ENCODE measurements at regions not wholly inside any gene's neighbourhood (a gene's known extent, or its start where the extent isn't known, plus 50 kb on each side); places are given as distances from the start of the nearest gene placed in this dataset.
"Not testable (repeated sequence)": the region's sequence is repeated elsewhere in the genome, so short reads cannot be mapped to it uniquely, and the experiment has no call there.

DNA sequence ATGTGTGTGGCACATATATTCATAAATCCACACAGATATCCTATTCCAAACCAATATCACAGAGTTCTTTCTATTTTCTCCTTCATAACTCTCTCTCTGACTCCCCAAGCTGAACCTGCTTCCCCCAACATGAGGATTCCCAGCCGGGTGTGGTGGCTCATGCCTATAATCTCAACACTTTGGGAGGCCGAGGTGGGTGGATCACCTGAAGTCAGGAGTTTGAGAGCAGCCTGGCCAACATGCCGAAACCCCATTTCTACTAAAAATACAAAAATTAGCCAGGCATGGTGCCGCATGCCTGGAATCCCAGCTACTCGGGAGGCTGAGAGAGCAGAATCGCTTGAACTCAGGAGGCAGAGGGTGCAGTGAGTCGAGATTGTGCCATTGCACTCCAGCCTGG is 86.3 kb upstream of the GLI2 start:
- not testable (repeated sequence) for ATAC-seq (replicated peaks in 1 of 4); H3K4me1 ChIP-seq (ENCODE audit: control insufficient read depth in 1 of 2, extremely low read depth in 1 of 2, insufficient read depth in 2 of 2, low read length in 2 of 2)
- whole genome bisulfite sequencing (ENCODE audit: insufficient coverage) = 68% methylated on average over 3 of the region's 7 CpGs

DNA sequence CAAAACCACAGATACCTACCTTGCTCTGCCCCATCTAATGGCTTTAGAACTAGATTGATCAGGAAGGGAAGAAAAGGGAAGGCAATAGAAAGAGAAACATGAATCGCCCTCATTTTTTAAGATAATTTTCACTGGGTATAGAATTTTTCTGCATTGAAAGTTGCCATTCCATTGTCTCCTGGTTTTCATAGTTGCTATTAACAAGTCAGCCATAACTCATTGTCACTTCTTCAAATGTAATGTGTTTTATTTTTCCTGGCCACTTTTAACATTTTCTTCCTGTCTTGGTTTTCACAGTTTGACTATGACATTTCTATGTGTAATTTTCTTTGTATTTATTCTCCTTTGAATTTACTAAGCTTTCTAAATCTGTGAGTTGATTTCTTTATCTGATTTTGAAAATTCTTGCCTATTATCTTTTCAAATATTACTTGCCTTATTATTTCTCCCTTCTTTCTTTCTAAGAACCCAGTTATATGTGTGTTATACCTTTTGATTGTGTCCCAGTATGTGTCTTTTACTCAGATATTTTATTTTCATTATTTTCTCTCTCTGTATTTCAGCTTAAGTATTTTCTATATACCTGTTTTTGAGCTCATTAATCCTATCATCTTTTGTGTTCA is 85.5 kb upstream of the GLI2 start:
- H3K27me3 Mint-ChIP-seq = peaks cover 12 to 21% of the 10 kb centered on the region in 2 donors
- DNase-seq (no peak), ATAC-seq (replicated peaks in 1 of 4) (no peak)
- H3K4me3 Mint-ChIP-seq = no peak overlapping the region
- POLR2A ChIA-PET = no interaction called here
- Histone ChIP-seq H3K27me3 (replicated peaks in 1 of 2; ENCODE audit: control insufficient read depth in 2 of 2, extremely low read depth in 1 of 2, insufficient read depth in 2 of 2, low read length in 1 of 2) (peaks cover 4 to 16% of the 10 kb centered on the region in 2 experiments), H3K4me3 (ENCODE audit: control insufficient read depth in 1 of 2, extremely low read depth in 1 of 2, low read length in 1 of 2) (no peak overlapping the region), H3K27ac (ENCODE audit: low read length) (no peak overlapping the region), H3K4me1 (ENCODE audit: control insufficient read depth in 1 of 2, extremely low read depth in 1 of 2, insufficient read depth in 2 of 2, low read length in 2 of 2) (no peaks in the 10 kb centered on the region), H3K36me3 (ENCODE audit: control insufficient read depth in 2 of 2, extremely low read depth in 1 of 2, insufficient read depth in 1 of 2, low read length in 1 of 2) (no peaks in the 10 kb centered on the region), H3K9me3 (no peaks in the 10 kb centered on the region)
- peaks cover 15 to 23% (median 20%) of the 10 kb centered on the region in 3 donors for H3K9me3 Mint-ChIP-seq
- CTCF ChIA-PET = no interaction called here
- H3K36me3 Mint-ChIP-seq = no peaks in the 10 kb centered on the region
- no CpG with 5 or more reads among the region's 1 CpG for WGBS (ENCODE audit: insufficient coverage)
- no peaks in the 10 kb centered on the region for H3K4me1 Mint-ChIP-seq
- H3K27ac Mint-ChIP-seq = no peak overlapping the region

More for the DNA sequence above, 86.3 kb upstream of the GLI2 start:
- H3K4me3 ChIP-seq (ENCODE audit: control insufficient read depth in 1 of 2, extremely low read depth in 1 of 2, low read length in 1 of 2); H3K4me3 Mint-ChIP-seq; H3K4me1 Mint-ChIP-seq; POLR2A ChIA-PET; H3K9me3 ChIP-seq; H3K36me3 ChIP-seq (ENCODE audit: control insufficient read depth in 2 of 2, extremely low read depth in 1 of 2, insufficient read depth in 1 of 2, low read length in 1 of 2); DNase-seq; H3K27ac ChIP-seq (ENCODE audit: low read length); H3K27ac Mint-ChIP-seq; H3K36me3 Mint-ChIP-seq; CTCF ChIA-PET: not testable (repeated sequence)
- peaks cover 4 to 11% of the 10 kb centered on the region in 2 experiments for H3K27me3 ChIP-seq (replicated peaks in 1 of 2; ENCODE audit: control insufficient read depth in 2 of 2, extremely low read depth in 1 of 2, insufficient read depth in 2 of 2, low read length in 1 of 2)
- H3K27me3 Mint-ChIP-seq = peaks cover 11 to 18% of the 10 kb centered on the region in 2 donors
- H3K9me3 Mint-ChIP-seq = peaks cover 15 to 23% (median 20%) of the 10 kb centered on the region in 3 donors

GRCh38 chr2:120651818-120652217 is 83.8 kb upstream of the GLI2 start:
- CTCF ChIA-PET = no interaction called here
- Mint-ChIP-seq H3K4me3 (no peak overlapping the region), H3K4me1 (no peaks in the 10 kb centered on the region), H3K9me3 (peaks cover 15 to 23% (median 20%) of the 10 kb centered on the region in 3 donors), H3K36me3 (no peaks in the 10 kb centered on the region), H3K27ac (no peak overlapping the region), H3K27me3 (peaks cover 24 to 30% of the 10 kb centered on the region in 2 donors)
- POLR2A ChIA-PET = no interaction called here
- no peaks in the 10 kb centered on the region for H3K4me1 ChIP-seq (ENCODE audit: control insufficient read depth in 1 of 2, extremely low read depth in 1 of 2, insufficient read depth in 2 of 2, low read length in 2 of 2)
- no peaks in the 10 kb centered on the region for H3K9me3 ChIP-seq
- H3K27me3 ChIP-seq (replicated peaks in 1 of 2; ENCODE audit: control insufficient read depth in 2 of 2, extremely low read depth in 1 of 2, insufficient read depth in 2 of 2, low read length in 1 of 2) = peaks cover 4 to 26% of the 10 kb centered on the region in 2 experiments
- H3K27ac ChIP-seq (ENCODE audit: low read length) = no peak overlapping the region
- H3K36me3 ChIP-seq (ENCODE audit: control insufficient read depth in 2 of 2, extremely low read depth in 1 of 2, insufficient read depth in 1 of 2, low read length in 1 of 2) = no peaks in the 10 kb centered on the region
- DNase-seq (no peak), ATAC-seq (replicated peaks in 1 of 4) (no peak)
- H3K4me3 ChIP-seq (ENCODE audit: control insufficient read depth in 1 of 2, extremely low read depth in 1 of 2, low read length in 1 of 2) = no peak overlapping the region

GRCh38 chr2:120653046-120653445 is 82.6 kb upstream of the GLI2 start:
- H3K9me3 Mint-ChIP-seq = peaks cover 15 to 23% (median 20%) of the 10 kb centered on the region in 3 donors

DNA sequence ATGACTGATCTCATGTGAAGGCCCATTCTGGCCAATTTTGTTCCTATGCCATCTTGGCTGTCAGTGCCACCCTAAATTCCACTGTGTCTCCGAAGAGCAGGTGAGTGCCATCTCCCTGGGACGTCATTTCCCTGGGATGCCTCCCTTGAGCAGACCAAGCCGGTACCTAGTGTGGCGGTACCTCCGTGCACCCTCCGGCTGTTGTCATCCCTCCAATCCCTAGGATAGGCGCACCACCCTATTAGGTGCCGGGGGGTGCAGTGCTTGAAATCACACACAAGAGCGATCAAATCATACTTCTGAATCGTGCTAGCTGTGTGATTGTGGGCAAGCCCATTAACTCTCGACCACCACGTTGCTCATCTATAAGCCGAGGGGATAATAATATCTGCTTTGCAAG is 81.8 kb upstream of the GLI2 start:
- Histone ChIP-seq H3K4me3 (ENCODE audit: control insufficient read depth in 1 of 2, extremely low read depth in 1 of 2, low read length in 1 of 2) (no peak overlapping the region), H3K9me3 (no peaks in the 10 kb centered on the region), H3K27ac (ENCODE audit: low read length) (no peak overlapping the region), H3K27me3 (replicated peaks in 1 of 2; ENCODE audit: control insufficient read depth in 2 of 2, extremely low read depth in 1 of 2, insufficient read depth in 2 of 2, low read length in 1 of 2) (peaks cover 4 to 29% of the 10 kb centered on the region in 2 experiments), H3K4me1 (ENCODE audit: control insufficient read depth in 1 of 2, extremely low read depth in 1 of 2, insufficient read depth in 2 of 2, low read length in 2 of 2) (no peaks in the 10 kb centered on the region), H3K36me3 (ENCODE audit: control insufficient read depth in 2 of 2, extremely low read depth in 1 of 2, insufficient read depth in 1 of 2, low read length in 1 of 2) (no peaks in the 10 kb centered on the region)
- Mint-ChIP-seq H3K4me3 (no peak overlapping the region), H3K27me3 (peaks cover 32 to 37% of the 10 kb centered on the region in 2 donors), H3K9me3 (peaks cover 15 to 23% (median 20%) of the 10 kb centered on the region in 3 donors), H3K27ac (no peak overlapping the region), H3K36me3 (no peaks in the 10 kb centered on the region), H3K4me1 (no peaks in the 10 kb centered on the region)
- WGBS (ENCODE audit: insufficient coverage) = 83% methylated on average over 4 of the region's 13 CpGs
- CTCF ChIA-PET = no interaction called here
- DNase-seq = no peak
- POLR2A ChIA-PET = no interaction called here
- ATAC-seq (replicated peaks in 1 of 4) = no peak

More at GRCh38 chr2:120653046-120653445, 82.6 kb upstream of the GLI2 start:
- no peak overlapping the region for H3K4me3 ChIP-seq (ENCODE audit: control insufficient read depth in 1 of 2, extremely low read depth in 1 of 2, low read length in 1 of 2)
- no peak for DNase-seq
- CTCF ChIA-PET = no interaction called here
- WGBS (ENCODE audit: insufficient coverage) = no CpG with 5 or more reads among the region's 2 CpGs
- Mint-ChIP-seq H3K4me3 (no peak overlapping the region), H3K27ac (no peak overlapping the region), H3K4me1 (no peaks in the 10 kb centered on the region), H3K36me3 (no peaks in the 10 kb centered on the region), H3K27me3 (peaks cover 30 to 33% of the 10 kb centered on the region in 2 donors)
- H3K27ac ChIP-seq (ENCODE audit: low read length) = no peak overlapping the region
- no peaks in the 10 kb centered on the region for H3K36me3 ChIP-seq (ENCODE audit: control insufficient read depth in 2 of 2, extremely low read depth in 1 of 2, insufficient read depth in 1 of 2, low read length in 1 of 2)
- ATAC-seq (replicated peaks in 1 of 4) = no peak
- peaks cover 4 to 29% of the 10 kb centered on the region in 2 experiments for H3K27me3 ChIP-seq (replicated peaks in 1 of 2; ENCODE audit: control insufficient read depth in 2 of 2, extremely low read depth in 1 of 2, insufficient read depth in 2 of 2, low read length in 1 of 2)
- H3K9me3 ChIP-seq = no peaks in the 10 kb centered on the region
- POLR2A ChIA-PET = no interaction called here
- no peaks in the 10 kb centered on the region for H3K4me1 ChIP-seq (ENCODE audit: control insufficient read depth in 1 of 2, extremely low read depth in 1 of 2, insufficient read depth in 2 of 2, low read length in 2 of 2)

DNA sequence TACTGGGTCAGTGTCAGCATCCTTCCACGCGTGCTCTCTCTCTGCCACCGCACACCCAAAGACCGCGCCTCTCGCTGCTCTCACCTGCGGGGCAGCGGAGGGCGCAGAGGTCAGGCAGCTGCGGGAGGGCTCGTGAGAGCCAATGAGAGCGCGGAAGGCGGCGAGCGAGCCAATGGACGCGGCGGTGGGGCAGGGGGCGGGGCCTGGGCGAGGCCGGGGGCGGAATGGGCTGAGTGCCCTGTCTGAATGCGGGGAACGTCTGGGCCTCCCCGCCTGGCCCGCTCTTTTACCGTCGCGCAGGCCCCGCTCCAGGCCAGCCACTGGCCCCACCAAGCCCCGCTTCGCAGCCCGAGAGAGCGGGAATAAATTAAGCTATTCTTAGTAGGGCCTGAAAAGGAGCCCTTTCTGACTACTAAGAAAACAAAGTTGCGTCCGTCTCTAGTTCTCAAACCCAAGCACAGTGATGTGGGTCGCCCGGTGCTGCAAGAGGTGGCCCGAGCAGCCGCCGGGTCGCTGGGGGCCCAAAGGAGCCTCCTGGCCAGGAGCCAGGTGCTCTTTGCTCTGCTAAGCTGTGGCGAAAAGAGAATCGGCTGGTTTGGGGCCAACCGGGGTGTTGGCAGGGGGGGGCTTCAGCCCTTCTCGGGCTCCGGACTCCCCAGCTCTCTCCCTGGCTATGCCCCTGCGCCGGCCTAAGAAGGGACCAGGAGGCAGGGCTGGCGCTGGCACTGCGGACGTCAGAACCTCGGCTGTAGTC is 81.1 kb upstream of the GLI2 start:
- H3K27me3 Mint-ChIP-seq = peaks cover 33 to 43% of the 10 kb centered on the region in 2 donors
- H3K36me3 Mint-ChIP-seq = no peaks in the 10 kb centered on the region
- ATAC-seq (replicated peaks in 1 of 4) = no peak
- H3K36me3 ChIP-seq (ENCODE audit: control insufficient read depth in 2 of 2, extremely low read depth in 1 of 2, insufficient read depth in 1 of 2, low read length in 1 of 2) = no peaks in the 10 kb centered on the region
- peaks cover 15 to 23% (median 20%) of the 10 kb centered on the region in 3 donors for H3K9me3 Mint-ChIP-seq
- H3K4me1 ChIP-seq (ENCODE audit: control insufficient read depth in 1 of 2, extremely low read depth in 1 of 2, insufficient read depth in 2 of 2, low read length in 2 of 2) = no peaks in the 10 kb centered on the region
- H3K4me1 Mint-ChIP-seq = no peaks in the 10 kb centered on the region
- H3K27ac ChIP-seq (ENCODE audit: low read length) = no peak overlapping the region
- no peak overlapping the region for H3K27ac Mint-ChIP-seq
- ChIA-PET CTCF (no interaction called here), POLR2A (no interaction called here)
- DNase-seq = no peak
- 38% methylated on average over 50 of the region's 54 CpGs for WGBS (ENCODE audit: insufficient coverage)
- no peak overlapping the region for H3K4me3 Mint-ChIP-seq
- no peak overlapping the region for H3K4me3 ChIP-seq (ENCODE audit: control insufficient read depth in 1 of 2, extremely low read depth in 1 of 2, low read length in 1 of 2)
- no peaks in the 10 kb centered on the region for H3K9me3 ChIP-seq
- H3K27me3 ChIP-seq (replicated peaks in 1 of 2; ENCODE audit: control insufficient read depth in 2 of 2, extremely low read depth in 1 of 2, insufficient read depth in 2 of 2, low read length in 1 of 2) = peaks cover 4 to 29% of the 10 kb centered on the region in 2 experiments

Measured in T-cell (primary cell).